Immature natural killer cell (primary cell): ENCODE measurements at regions not wholly inside any gene's neighbourhood (a gene's known extent, or its start where the extent isn't known, plus 50 kb on each side); places are given as distances from the start of the nearest gene placed in this dataset.

ENCODE experiments used
- DNase-seq, 3 donors: peaks; one replicate each; pipeline ENCODE4 v3.0.0; 2022; ENCODE audit warnings: mixed read lengths in 1 of 3
- H3K27ac Mint-ChIP-seq, 6 donors: one replicate each; pipeline ENCODE4 v1.8.0; 2020; ENCODE audit warnings: mixed read lengths in 6 of 6, mild to moderate bottlenecking in 5 of 6, inconsistent platforms in 4 of 6, moderate library complexity in 3 of 6
- H3K27me3 Mint-ChIP-seq, 3 donors: one replicate each; pipeline ENCODE4 v1.8.0; 2020 to 2021; ENCODE audit warnings: low read depth in 3 of 3, mild to moderate bottlenecking in 3 of 3, mixed read lengths in 3 of 3, moderate library complexity in 3 of 3, inconsistent platforms in 1 of 3
- H3K36me3 Mint-ChIP-seq, 3 donors: one replicate each; pipeline ENCODE4 v1.8.0; 2020; ENCODE audit warnings: mixed read lengths in 3 of 3, inconsistent platforms in 2 of 3, mild to moderate bottlenecking in 2 of 3
- H3K4me1 Mint-ChIP-seq, 2 donors: one replicate each; pipeline ENCODE4 v1.8.0; 2020; ENCODE audit warnings: inconsistent platforms in 2 of 2, mild to moderate bottlenecking in 2 of 2, mixed read lengths in 2 of 2, moderate library complexity in 1 of 2
- H3K4me3 Mint-ChIP-seq, 5 donors: one replicate each; pipeline ENCODE4 v1.8.0; 2020; ENCODE audit warnings: mild to moderate bottlenecking in 5 of 5, mixed read lengths in 5 of 5, inconsistent platforms in 3 of 5, moderate library complexity in 3 of 5
- H3K9me3 Mint-ChIP-seq, 6 donors: one replicate each; pipeline ENCODE4 v1.8.0; 2020; ENCODE audit warnings: mild to moderate bottlenecking in 6 of 6, mixed read lengths in 6 of 6, inconsistent platforms in 4 of 6, moderate library complexity in 3 of 6

DNA sequence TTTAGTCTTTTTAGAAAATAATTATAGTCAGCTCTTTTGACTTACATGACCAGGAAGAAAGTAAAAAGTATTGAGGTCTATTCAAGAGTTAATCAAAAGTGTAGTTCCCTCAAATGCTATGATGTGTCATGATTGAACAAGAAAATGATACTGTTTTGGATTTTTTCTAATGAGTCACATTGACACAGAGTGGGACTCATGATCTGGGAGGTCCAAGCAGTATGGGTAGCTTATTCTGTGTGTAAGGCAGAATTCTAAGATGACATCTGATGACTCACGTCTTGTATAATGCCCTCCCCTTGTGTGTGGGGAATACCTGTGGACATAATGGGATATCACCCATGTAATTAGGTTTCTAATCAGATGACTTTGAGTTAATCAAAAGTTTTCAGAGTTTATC lies 178.1 kb upstream of the DDHD1 start:
- Mint-ChIP-seq H3K4me1 (no peaks in the 10 kb centered on the region), H3K9me3 (peaks cover 0 to 1% (median 0%) of the 10 kb centered on the region in 6 donors), H3K27me3 (peaks cover 0 to 1% (median 0%) of the 10 kb centered on the region in 3 donors), H3K27ac (no peak overlapping the region), H3K36me3 (peaks cover 0 to 12% (median 7%) of the 10 kb centered on the region in 3 donors), H3K4me3 (no peak overlapping the region)
- no peak for DNase-seq

- no peak for DNase-seq
- H3K4me3 Mint-ChIP-seq: no peak overlapping the region
- no peak overlapping the region for H3K27ac Mint-ChIP-seq
- peaks cover 0 to 1% (median 0%) of the 10 kb centered on the region in 3 donors for H3K27me3 Mint-ChIP-seq
- peaks cover 0 to 1% (median 0%) of the 10 kb centered on the region in 6 donors for H3K9me3 Mint-ChIP-seq
- H3K4me1 Mint-ChIP-seq: no peaks in the 10 kb centered on the region
- peaks cover 0 to 12% (median 7%) of the 10 kb centered on the region in 3 donors for H3K36me3 Mint-ChIP-seq
These were observed 177.3 kb upstream of the DDHD1 start for GRCh38 chr14:53330441-53330840.

DNA sequence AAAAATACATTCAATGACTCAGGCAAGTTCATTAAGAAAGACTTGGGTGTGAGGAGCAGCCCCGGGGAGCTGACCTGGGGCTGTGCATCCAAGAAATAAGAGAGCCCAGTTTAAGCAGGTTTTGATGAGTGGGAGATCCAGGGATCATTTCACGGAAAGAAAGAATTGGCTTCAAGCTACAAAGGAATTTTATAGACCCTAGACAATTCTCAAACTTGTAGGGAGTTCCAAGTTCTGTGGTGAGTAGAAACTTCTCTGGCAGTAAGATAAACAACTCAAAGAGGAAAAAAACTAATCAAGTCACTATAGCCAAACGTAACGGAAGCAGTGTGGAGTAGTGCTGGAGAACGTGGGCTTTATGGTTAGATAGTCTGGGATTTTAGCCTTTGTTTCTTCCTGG lies 175.7 kb upstream of the DDHD1 start:
- Mint-ChIP-seq H3K27ac (no peak overlapping the region), H3K27me3 (no peaks in the 10 kb centered on the region), H3K4me3 (no peak overlapping the region), H3K4me1 (no peaks in the 10 kb centered on the region), H3K36me3 (peaks cover 0 to 12% (median 0%) of the 10 kb centered on the region in 3 donors), H3K9me3 (peaks cover 0 to 4% (median 0%) of the 10 kb centered on the region in 6 donors)
- DNase-seq: no peak

DNA sequence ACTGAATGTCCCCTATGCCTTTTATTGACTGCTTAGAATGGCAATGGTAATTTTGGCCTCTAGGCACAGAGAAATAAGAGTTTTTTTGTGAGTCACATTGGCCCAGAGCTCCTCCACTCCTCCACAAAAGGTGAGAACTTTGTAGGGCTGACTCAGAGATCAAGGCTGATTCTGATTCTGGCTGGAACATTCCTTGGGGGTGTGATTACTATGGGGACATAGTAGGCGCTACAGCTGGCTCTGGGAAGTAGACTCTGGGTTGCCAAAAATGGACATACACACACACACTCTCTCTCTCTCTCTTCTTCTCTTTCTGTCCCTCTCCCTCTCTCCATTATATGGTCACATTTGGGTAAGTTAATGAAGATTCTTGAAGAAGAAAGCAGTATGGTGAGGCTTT lies 174.6 kb upstream of the DDHD1 start:
- Mint-ChIP-seq H3K36me3 (peaks cover 0 to 12% (median 0%) of the 10 kb centered on the region in 3 donors), H3K4me3 (no peak overlapping the region), H3K9me3 (peaks cover 0 to 4% (median 0%) of the 10 kb centered on the region in 6 donors), H3K27me3 (no peaks in the 10 kb centered on the region), H3K27ac (no peak overlapping the region), H3K4me1 (no peaks in the 10 kb centered on the region)
- no peak for DNase-seq

- DNase-seq: no peak
- Mint-ChIP-seq H3K27ac (no peak overlapping the region), H3K36me3 (peaks cover 0 to 12% (median 3%) of the 10 kb centered on the region in 3 donors), H3K27me3 (peaks cover 0 to 3% (median 0%) of the 10 kb centered on the region in 3 donors), H3K4me1 (no peaks in the 10 kb centered on the region), H3K4me3 (no peak overlapping the region), H3K9me3 (peaks cover 0 to 8% (median 2%) of the 10 kb centered on the region in 6 donors)
These were observed 172.2 kb upstream of the DDHD1 start for GRCh38 chr14:53325176-53325806.

GRCh38 chr14:53316504-53316903 lies 163.4 kb upstream of the DDHD1 start:
- H3K9me3 Mint-ChIP-seq: peaks cover 3 to 31% (median 15%) of the 10 kb centered on the region in 6 donors
- H3K27me3 Mint-ChIP-seq: peaks cover 0 to 5% (median 3%) of the 10 kb centered on the region in 3 donors
- H3K4me1 Mint-ChIP-seq: peaks cover 5 to 6% of the 10 kb centered on the region in 2 donors
- H3K4me3 Mint-ChIP-seq: no peak overlapping the region
- no peak overlapping the region for H3K27ac Mint-ChIP-seq
- peaks cover 11 to 15% (median 13%) of the 10 kb centered on the region in 3 donors for H3K36me3 Mint-ChIP-seq
- DNase-seq: no peak

DNA sequence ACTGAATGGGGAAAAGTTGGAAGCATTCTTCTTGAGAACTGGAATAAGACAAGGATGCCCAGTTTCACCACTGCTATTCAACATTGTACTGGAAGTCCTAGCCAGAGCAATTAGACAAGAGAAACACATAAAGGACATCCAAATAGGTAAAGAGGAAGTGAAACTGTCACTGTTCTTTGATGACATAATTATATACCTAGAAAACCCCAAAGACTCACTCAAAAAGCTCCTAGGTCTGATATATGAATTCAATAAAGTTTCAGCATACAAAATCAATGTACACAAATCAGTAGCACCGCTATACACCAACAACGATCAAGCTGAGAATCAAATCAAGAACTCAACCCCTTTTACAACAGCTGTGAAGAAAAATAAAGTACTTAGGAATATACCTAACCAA lies 157.3 kb upstream of the DDHD1 start:
- peaks cover 5 to 10% (median 6%) of the 10 kb centered on the region in 3 donors for H3K36me3 Mint-ChIP-seq
- no peak for DNase-seq
- H3K9me3 Mint-ChIP-seq: peaks cover 5 to 23% (median 15%) of the 10 kb centered on the region in 6 donors
- peaks cover 8 to 18% of the 10 kb centered on the region in 2 donors for H3K4me1 Mint-ChIP-seq
- H3K27me3 Mint-ChIP-seq: peaks cover 0 to 8% (median 1%) of the 10 kb centered on the region in 3 donors
- no peak overlapping the region for H3K4me3 Mint-ChIP-seq
- H3K27ac Mint-ChIP-seq: no peak overlapping the region

DNA sequence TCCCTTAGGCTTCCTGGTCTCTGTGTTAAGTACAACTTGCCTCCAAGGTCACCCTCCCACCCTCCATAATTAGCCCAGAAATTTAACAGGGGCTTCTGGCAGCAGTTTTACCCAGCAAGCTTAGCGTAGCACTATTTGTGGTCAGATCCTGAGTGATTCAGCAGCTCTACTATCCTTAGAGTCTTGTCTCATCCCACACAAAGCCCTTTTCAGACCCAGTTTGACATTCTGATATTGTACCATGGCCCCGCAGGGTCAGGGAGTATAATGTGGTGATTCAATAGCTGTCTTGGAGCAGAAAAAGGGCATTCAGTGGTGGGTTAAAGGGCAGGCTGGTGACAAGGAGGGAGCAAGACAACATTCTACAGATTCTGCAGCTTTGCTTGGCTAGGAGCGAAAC lies 153.8 kb upstream of the DDHD1 start:
- H3K36me3 Mint-ChIP-seq: peaks cover 0 to 6% (median 5%) of the 10 kb centered on the region in 3 donors
- peak overlapping the region in 1 of 6 donors; percentile 30 for H3K27ac Mint-ChIP-seq
- H3K4me1 Mint-ChIP-seq: peaks cover 3 to 12% of the 10 kb centered on the region in 2 donors
- peaks cover 2 to 12% (median 7%) of the 10 kb centered on the region in 6 donors for H3K9me3 Mint-ChIP-seq
- H3K4me3 Mint-ChIP-seq: peak overlapping the region in 2 of 5 donors; percentile 9 to 84
- H3K27me3 Mint-ChIP-seq: peaks cover 0 to 12% (median 1%) of the 10 kb centered on the region in 3 donors
- DNase-seq: no peak

DNA sequence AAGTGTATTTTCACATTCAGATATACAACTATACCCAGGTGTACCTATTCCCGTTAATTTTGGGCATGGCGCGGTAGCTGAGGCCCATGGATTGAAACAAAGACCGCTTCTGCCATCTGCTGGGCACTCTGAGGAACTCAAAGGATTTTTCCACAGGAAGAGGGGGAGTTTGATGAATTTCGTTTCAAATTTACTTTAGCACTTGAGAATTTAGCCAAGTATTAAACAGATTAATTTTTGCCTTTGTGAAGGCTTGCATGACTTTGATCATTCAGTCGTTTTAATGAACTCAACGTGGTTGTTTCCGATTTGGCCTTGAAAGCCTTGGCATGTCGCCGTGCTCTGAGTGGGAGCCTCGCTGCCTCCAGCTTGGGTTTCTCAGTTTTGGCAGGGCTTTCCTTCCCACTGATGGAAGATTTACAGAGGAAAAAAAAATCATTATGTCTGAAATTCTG lies 153.2 kb upstream of the DDHD1 start:
- peaks cover under 1 to 6% (median 3%) of the 10 kb centered on the region in 6 donors for H3K9me3 Mint-ChIP-seq
- peaks cover 0 to 12% (median 1%) of the 10 kb centered on the region in 3 donors for H3K27me3 Mint-ChIP-seq
- H3K4me3 Mint-ChIP-seq: peak overlapping the region; percentile 64 to 84 (median 73)
- H3K36me3 Mint-ChIP-seq: peaks cover 0 to 5% (median 2%) of the 10 kb centered on the region in 3 donors
- H3K4me1 Mint-ChIP-seq: peaks cover 3 to 12% of the 10 kb centered on the region in 2 donors
- peak; percentile 9 to 13 (median 10) for DNase-seq
- peak overlapping the region in 1 of 6 donors; percentile 16 for H3K27ac Mint-ChIP-seq

- H3K9me3 Mint-ChIP-seq: peaks cover 0 to 3% (median 0%) of the 10 kb centered on the region in 6 donors
- H3K27me3 Mint-ChIP-seq: peaks cover 0 to 12% (median 2%) of the 10 kb centered on the region in 3 donors
- no peak overlapping the region for H3K27ac Mint-ChIP-seq
- H3K4me3 Mint-ChIP-seq: no peak overlapping the region
- DNase-seq: no peak
- no peaks in the 10 kb centered on the region for H3K36me3 Mint-ChIP-seq
- peaks cover 3 to 12% of the 10 kb centered on the region in 2 donors for H3K4me1 Mint-ChIP-seq
These were observed 151.7 kb upstream of the DDHD1 start for GRCh38 chr14:53304726-53305381.

DNA sequence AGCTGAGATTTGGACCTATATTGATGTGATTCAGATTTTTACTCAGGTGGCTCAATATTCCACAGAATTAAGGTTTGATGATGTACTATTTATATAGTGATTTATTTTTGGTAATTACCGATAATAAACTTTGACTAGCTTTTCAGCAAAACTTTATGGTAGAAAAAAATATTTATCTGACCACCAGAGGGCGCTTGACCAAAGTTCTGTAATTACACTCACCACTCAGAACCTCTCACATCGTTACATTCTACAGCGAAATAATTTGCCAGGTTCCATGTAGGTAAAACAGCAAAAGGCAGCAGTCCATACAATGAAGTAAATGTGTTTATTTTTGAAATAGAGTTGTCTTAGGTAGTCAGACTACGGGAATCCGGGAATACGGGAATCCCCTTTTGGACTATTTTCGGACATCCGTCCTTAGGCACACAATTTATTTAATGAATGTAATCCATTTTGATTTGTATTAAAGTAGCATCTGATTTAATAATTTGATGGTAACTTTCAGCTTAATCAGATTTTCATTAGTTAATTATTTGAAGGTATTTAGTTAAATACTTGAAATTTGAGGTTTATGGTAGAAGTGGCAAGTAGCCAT lies 143.0 kb upstream of the DDHD1 start:
- H3K9me3 Mint-ChIP-seq: peaks cover 0 to under 1% (median 0%) of the 10 kb centered on the region in 6 donors
- no peak overlapping the region for H3K4me3 Mint-ChIP-seq
- H3K36me3 Mint-ChIP-seq: no peaks in the 10 kb centered on the region
- no peaks in the 10 kb centered on the region for H3K4me1 Mint-ChIP-seq
- H3K27ac Mint-ChIP-seq: no peak overlapping the region
- DNase-seq: peak; percentile 7 to 33 (median 22)
- peaks cover 0 to 2% (median 0%) of the 10 kb centered on the region in 3 donors for H3K27me3 Mint-ChIP-seq

- no peaks in the 10 kb centered on the region for H3K9me3 Mint-ChIP-seq
- H3K4me1 Mint-ChIP-seq: no peaks in the 10 kb centered on the region
- no peaks in the 10 kb centered on the region for H3K36me3 Mint-ChIP-seq
- DNase-seq: no peak
- H3K4me3 Mint-ChIP-seq: no peak overlapping the region
- H3K27ac Mint-ChIP-seq: no peak overlapping the region
- no peaks in the 10 kb centered on the region for H3K27me3 Mint-ChIP-seq
These were observed 142.2 kb upstream of the DDHD1 start for GRCh38 chr14:53295372-53295771.

- no peak for DNase-seq
- no peaks in the 10 kb centered on the region for H3K4me1 Mint-ChIP-seq
- H3K36me3 Mint-ChIP-seq: no peaks in the 10 kb centered on the region
- H3K9me3 Mint-ChIP-seq: no peaks in the 10 kb centered on the region
- H3K27me3 Mint-ChIP-seq: peaks cover 0 to 2% (median 2%) of the 10 kb centered on the region in 3 donors
- no peak overlapping the region for H3K4me3 Mint-ChIP-seq
- no peak overlapping the region for H3K27ac Mint-ChIP-seq
These were observed 133.2 kb upstream of the DDHD1 start for GRCh38 chr14:53286301-53286700.

- H3K27me3 Mint-ChIP-seq: peaks cover 0 to 2% (median 2%) of the 10 kb centered on the region in 3 donors
- H3K27ac Mint-ChIP-seq: no peak overlapping the region
- no peak overlapping the region for H3K4me3 Mint-ChIP-seq
- no peaks in the 10 kb centered on the region for H3K36me3 Mint-ChIP-seq
- no peak for DNase-seq
- peaks cover 0 to 2% (median 0%) of the 10 kb centered on the region in 6 donors for H3K9me3 Mint-ChIP-seq
- no peaks in the 10 kb centered on the region for H3K4me1 Mint-ChIP-seq
These were observed 132.7 kb upstream of the DDHD1 start for GRCh38 chr14:53285821-53286220.
